K562 (cell line): ENCODE measurements at regions not wholly inside any gene's neighbourhood (a gene's known extent, or its start where the extent isn't known, plus 50 kb on each side); places are given as distances from the start of the nearest gene placed in this dataset.

ENCODE experiments used
- HNRNPLL ChIP-seq: fragments of 200-400 bp; formaldehyde crosslinking; IDR thresholded peaks from 2 replicates; pipeline ENCODE4 v1.6.1; 2017; ENCODE audit warnings: low read length, low read depth, mild to moderate bottlenecking; ENCODE audit not compliant: poor library complexity, severe bottlenecking
- MEF2D ChIP-seq: conservative IDR thresholded peaks from 2 replicates; pipeline ENCODE4 v1.6.1; 2016; ENCODE audit warnings: low read depth, missing genetic modification characterization, missing compliant biosample characterization
- NCOA2 ChIP-seq, 2 experiments: fragments of 450-650 bp; IDR thresholded peaks; 2 replicates each; pipeline ENCODE4 v1.6.1; 2018; ENCODE audit warnings: mild to moderate bottlenecking in 2 of 2, moderate library complexity in 1 of 2; ENCODE audit not compliant: partially characterized antibody in 2 of 2
- RBM14 ChIP-seq: fragments of 200-400 bp; formaldehyde crosslinking; IDR thresholded peaks from 2 replicates; pipeline ENCODE4 v1.6.1; 2018; ENCODE audit warnings: low read depth, mild to moderate bottlenecking, low read length, moderate library complexity, borderline replicate concordance; ENCODE audit not compliant: insufficient read depth
- RFX7 ChIP-seq: fragments of 250-450 bp; sonication (Bioruptor Pico); IDR thresholded peaks from 2 replicates; pipeline ENCODE4 v1.5.1; 2021; ENCODE audit warnings: mild to moderate bottlenecking
- ZNF140 ChIP-seq: fragments of 250-450 bp; sonication (Bioruptor Pico); IDR thresholded peaks from 2 replicates; pipeline ENCODE4 v1.8.0; 2021; ENCODE audit warnings: moderate library complexity, mild to moderate bottlenecking, inconsistent platforms
- ZNF175 ChIP-seq: fragments of 200-800 bp; sonication (Bioruptor generic); IDR thresholded peaks from 2 replicates; pipeline ENCODE4 v1.6.1; 2016; ENCODE audit warnings: low read depth, mild to moderate bottlenecking, missing genetic modification characterization, missing compliant biosample characterization
- ZNF586 ChIP-seq: fragments of 450-650 bp; formaldehyde crosslinking; conservative IDR thresholded peaks from 2 replicates; pipeline ENCODE4 v1.4.0; 2020; ENCODE audit warnings: mild to moderate bottlenecking, moderate library complexity
- ZNF644 ChIP-seq: fragments of 200-800 bp; sonication (Bioruptor generic); IDR thresholded peaks from 2 replicates; pipeline ENCODE4 v1.6.1; 2016; ENCODE audit warnings: low read depth, missing genetic modification characterization, missing compliant biosample characterization
- TF ChIP-seq, protein P1 (sequence below): sonication (generic); formaldehyde crosslinking; IDR thresholded peaks from 2 replicates; pipeline ENCODE4 v1.4.0; 2020; ENCODE audit warnings: mild to moderate bottlenecking, missing genetic modification reagents
- TF ChIP-seq, protein P2 (sequence below), 2 experiments: fragments of 450-650 bp; IDR thresholded peaks; 2 replicates each; pipeline ENCODE4 v1.6.1; 2016
- TF ChIP-seq, protein P3 (sequence below): fragments of 450-650 bp; IDR thresholded peaks from 2 replicates; pipeline ENCODE4 v1.6.1; 2016; ENCODE audit warnings: mild to moderate bottlenecking
- TF ChIP-seq, protein P4 (sequence below): fragments of 250-450 bp; sonication (Bioruptor Pico); IDR thresholded peaks from 2 replicates; pipeline ENCODE4 v1.5.0; 2021; ENCODE audit warnings: mild to moderate bottlenecking, moderate library complexity
- TF ChIP-seq, protein P5 (sequence below): sonication (generic); formaldehyde crosslinking; IDR thresholded peaks from 2 replicates; pipeline ENCODE4 v1.8.1; 2023; ENCODE audit warnings: mild to moderate bottlenecking, missing genetic modification reagents, moderate library complexity

DNA sequence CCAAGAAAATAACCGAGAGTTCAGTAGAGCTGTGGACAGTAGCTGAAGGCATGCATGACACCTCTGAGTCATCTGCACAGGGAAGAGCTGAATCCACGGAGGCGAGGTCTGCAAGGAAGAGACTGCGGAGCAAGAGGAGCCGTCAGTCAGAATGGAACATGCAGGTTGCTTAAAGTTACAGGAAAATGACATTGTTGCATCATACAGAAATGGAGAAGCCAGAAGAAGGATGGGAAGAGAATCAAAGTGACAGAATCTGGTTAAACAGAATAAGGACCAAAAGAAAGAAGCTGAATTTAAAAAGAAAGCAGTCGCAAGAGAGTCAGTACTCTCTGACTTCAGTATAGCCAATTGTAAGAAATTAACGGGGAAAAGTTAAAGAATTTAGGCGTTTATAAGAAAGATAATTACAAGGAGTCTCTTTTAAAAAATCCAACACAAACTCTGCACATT lies 533.8 kb downstream of the ADCYAP1 start (continued):
- TF ChIP-seq, protein P1, sequence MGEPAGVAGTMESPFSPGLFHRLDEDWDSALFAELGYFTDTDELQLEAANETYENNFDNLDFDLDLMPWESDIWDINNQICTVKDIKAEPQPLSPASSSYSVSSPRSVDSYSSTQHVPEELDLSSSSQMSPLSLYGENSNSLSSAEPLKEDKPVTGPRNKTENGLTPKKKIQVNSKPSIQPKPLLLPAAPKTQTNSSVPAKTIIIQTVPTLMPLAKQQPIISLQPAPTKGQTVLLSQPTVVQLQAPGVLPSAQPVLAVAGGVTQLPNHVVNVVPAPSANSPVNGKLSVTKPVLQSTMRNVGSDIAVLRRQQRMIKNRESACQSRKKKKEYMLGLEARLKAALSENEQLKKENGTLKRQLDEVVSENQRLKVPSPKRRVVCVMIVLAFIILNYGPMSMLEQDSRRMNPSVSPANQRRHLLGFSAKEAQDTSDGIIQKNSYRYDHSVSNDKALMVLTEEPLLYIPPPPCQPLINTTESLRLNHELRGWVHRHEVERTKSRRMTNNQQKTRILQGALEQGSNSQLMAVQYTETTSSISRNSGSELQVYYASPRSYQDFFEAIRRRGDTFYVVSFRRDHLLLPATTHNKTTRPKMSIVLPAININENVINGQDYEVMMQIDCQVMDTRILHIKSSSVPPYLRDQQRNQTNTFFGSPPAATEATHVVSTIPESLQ (CRISPR knock-in tag) = no peak
- TF ChIP-seq, protein P2, sequence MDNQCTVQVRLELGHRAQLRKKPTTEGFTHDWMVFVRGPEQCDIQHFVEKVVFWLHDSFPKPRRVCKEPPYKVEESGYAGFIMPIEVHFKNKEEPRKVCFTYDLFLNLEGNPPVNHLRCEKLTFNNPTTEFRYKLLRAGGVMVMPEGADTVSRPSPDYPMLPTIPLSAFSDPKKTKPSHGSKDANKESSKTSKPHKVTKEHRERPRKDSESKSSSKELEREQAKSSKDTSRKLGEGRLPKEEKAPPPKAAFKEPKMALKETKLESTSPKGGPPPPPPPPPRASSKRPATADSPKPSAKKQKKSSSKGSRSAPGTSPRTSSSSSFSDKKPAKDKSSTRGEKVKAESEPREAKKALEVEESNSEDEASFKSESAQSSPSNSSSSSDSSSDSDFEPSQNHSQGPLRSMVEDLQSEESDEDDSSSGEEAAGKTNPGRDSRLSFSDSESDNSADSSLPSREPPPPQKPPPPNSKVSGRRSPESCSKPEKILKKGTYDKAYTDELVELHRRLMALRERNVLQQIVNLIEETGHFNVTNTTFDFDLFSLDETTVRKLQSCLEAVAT (IDR thresholded peaks at IDR 0.05) = no peak
- no peak for TF ChIP-seq RBM14
- TF ChIP-seq ZNF175 (CRISPR knock-in tag) = 0 out of 2 replicates have a peak, but pooled peaks have one; percentile 75
- TF ChIP-seq MEF2D (tag) = no peak
- TF ChIP-seq HNRNPLL = no peak
- TF ChIP-seq, protein P3, sequence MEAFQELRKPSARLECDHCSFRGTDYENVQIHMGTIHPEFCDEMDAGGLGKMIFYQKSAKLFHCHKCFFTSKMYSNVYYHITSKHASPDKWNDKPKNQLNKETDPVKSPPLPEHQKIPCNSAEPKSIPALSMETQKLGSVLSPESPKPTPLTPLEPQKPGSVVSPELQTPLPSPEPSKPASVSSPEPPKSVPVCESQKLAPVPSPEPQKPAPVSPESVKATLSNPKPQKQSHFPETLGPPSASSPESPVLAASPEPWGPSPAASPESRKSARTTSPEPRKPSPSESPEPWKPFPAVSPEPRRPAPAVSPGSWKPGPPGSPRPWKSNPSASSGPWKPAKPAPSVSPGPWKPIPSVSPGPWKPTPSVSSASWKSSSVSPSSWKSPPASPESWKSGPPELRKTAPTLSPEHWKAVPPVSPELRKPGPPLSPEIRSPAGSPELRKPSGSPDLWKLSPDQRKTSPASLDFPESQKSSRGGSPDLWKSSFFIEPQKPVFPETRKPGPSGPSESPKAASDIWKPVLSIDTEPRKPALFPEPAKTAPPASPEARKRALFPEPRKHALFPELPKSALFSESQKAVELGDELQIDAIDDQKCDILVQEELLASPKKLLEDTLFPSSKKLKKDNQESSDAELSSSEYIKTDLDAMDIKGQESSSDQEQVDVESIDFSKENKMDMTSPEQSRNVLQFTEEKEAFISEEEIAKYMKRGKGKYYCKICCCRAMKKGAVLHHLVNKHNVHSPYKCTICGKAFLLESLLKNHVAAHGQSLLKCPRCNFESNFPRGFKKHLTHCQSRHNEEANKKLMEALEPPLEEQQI = no peak
- TF ChIP-seq, protein P4, sequence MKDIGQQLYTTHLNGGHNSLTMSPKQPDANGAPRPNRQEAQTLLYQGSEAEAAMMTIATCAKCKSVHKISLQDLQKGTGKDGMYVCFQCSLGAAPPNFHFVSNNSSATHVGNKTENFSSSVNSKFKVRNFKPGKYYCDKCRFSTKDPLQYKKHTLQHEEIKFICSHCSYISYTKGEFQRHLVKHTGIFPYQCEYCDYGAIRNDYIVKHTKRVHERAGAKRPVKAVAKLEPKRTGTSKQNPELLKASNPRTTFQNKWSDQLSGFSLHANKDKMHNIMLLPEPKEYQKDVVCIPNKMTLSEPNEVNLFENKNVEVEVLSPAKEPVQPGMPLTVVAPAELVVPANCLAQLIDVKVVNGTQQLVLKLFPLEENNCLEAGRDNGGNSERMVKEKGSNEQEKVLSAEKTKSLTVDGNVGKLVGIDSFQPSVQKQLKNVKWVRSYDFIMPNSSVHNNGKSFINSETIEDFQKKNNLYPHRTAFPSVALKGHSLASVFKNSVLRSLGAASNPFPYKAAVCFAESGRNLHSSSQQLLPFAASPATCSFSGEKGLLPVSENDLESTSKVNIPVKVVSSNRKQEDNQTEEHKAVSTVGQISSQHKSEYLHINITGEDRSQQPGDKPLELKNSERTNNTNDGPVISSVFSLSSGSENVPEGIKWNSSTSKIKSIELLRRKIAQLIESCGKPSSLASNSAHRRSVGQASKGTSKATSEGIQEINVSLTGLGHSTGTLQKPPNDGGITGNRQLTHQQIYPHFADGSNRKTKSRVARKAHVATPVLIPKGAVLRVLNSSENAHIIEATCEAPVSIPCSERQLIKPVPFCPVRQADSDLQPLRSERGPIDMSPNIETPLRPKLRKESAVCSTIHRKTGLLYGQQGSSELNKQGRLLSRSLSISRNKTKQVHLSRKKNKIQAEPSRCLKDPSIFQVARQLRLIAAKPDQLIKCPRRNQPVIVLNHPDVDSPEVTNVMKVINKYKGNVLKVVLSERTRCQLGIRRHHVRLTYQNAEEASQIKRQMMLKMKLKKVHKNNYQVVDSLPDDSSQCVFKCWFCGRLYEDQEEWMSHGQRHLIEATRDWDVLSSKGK (CRISPR knock-in tag) = no peak
- TF ChIP-seq NCOA2 (IDR thresholded peaks at IDR 0.05; ENCODE audit: partially characterized antibody in 2 of 2) = no peak
- no peak for TF ChIP-seq ZNF140
- TF ChIP-seq, protein P5, sequence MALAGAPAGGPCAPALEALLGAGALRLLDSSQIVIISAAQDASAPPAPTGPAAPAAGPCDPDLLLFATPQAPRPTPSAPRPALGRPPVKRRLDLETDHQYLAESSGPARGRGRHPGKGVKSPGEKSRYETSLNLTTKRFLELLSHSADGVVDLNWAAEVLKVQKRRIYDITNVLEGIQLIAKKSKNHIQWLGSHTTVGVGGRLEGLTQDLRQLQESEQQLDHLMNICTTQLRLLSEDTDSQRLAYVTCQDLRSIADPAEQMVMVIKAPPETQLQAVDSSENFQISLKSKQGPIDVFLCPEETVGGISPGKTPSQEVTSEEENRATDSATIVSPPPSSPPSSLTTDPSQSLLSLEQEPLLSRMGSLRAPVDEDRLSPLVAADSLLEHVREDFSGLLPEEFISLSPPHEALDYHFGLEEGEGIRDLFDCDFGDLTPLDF = no peak
- no peak for TF ChIP-seq ZNF586
- TF ChIP-seq ZNF644 (tag) = no peak
- no peak for TF ChIP-seq RFX7 (CRISPR knock-in tag)
